GM12878 (cell line): ENCODE measurements at regions not wholly inside any gene's neighbourhood (a gene's known extent, or its start where the extent isn't known, plus 50 kb on each side); places are given as distances from the start of the nearest gene placed in this dataset.

ENCODE experiments used
- EGR1 ChIP-seq, 2 experiments: IDR thresholded peaks; 1 replicate in 1 of 2; 2 replicates in 1 of 2; pipeline ENCODE4 v1.6.1; 2011 to 2012; ENCODE audit warnings: low read depth in 2 of 2, low read length in 2 of 2, borderline replicate concordance in 1 of 2, mild to moderate bottlenecking in 1 of 2, moderate library complexity in 1 of 2
- GATAD2B ChIP-seq: fragments of 450-650 bp; conservative IDR thresholded peaks from 2 replicates; pipeline ENCODE4 v1.6.1; 2017; ENCODE audit warnings: low read depth, mild to moderate bottlenecking, moderate library complexity
- HDAC6 ChIP-seq: fragments of 200-600 bp; sonication (generic); IDR thresholded peaks from one replicate; pipeline ENCODE4 v1.8.0; 2017; ENCODE audit warnings: antibody characterized with exemption; ENCODE audit not compliant: unreplicated experiment
- RELA ChIP-seq: fragments of 450-650 bp; IDR thresholded peaks from 2 replicates; pipeline ENCODE4 v1.8.0; 2014; ENCODE audit warnings: borderline replicate concordance; ENCODE audit not compliant: partially characterized antibody
- RFX5 ChIP-seq: IDR thresholded peaks from 2 replicates; pipeline ENCODE4 v1.6.1; 2011; ENCODE audit warnings: low read depth, low read length, improper control_type of control experiment
- SIN3A ChIP-seq: IDR thresholded peaks from 2 replicates; pipeline ENCODE4 v1.6.1; 2012; ENCODE audit warnings: low read depth, low read length, improper control_type of control experiment
- ZNF274 ChIP-seq: IDR thresholded peaks from one replicate; pipeline ENCODE4 v1.8.0; 2011; ENCODE audit not compliant: insufficient read length, insufficient read depth
- TF ChIP-seq, protein P1 (sequence below): fragments of 450-650 bp; formaldehyde crosslinking; IDR thresholded peaks from 2 replicates; pipeline ENCODE4 v1.5.0; 2022; ENCODE audit warnings: mild to moderate bottlenecking, missing genetic modification characterization
- TF ChIP-seq, protein P2 (sequence below): IDR thresholded peaks from 2 replicates; pipeline ENCODE4 v1.6.1; 2011; ENCODE audit warnings: borderline replicate concordance, low read depth, mild to moderate bottlenecking, moderate library complexity, mixed read lengths, low read length; ENCODE audit not compliant: insufficient read depth; ENCODE audit errors: extremely low read length

DNA sequence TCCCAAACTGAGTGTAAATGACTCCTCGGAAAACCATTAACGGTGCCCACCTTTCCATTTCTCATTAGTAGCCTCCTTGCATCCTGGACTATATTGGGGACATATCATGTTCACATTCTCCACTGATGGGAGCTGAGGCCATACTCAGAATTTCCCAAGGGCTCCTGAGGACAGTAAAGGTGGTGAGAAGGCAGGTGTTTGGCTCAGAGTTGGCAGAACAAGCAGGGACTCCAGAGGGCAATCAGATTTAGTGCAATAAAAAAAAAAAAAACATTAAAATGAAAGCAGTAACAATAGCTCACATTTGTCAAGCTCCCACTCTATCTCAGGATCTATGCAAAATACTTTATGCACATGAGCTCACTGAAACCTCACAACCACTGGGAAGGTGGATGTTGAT is 401.4 kb downstream of the MAFB start (continued):
- no peak for TF ChIP-seq SIN3A
- TF ChIP-seq EGR1 (IDR thresholded peaks at IDR 0.05; ENCODE audit: borderline replicate concordance in 1 of 2, low read depth in 2 of 2, low read length in 2 of 2), result no peak
- TF ChIP-seq, protein P1, sequence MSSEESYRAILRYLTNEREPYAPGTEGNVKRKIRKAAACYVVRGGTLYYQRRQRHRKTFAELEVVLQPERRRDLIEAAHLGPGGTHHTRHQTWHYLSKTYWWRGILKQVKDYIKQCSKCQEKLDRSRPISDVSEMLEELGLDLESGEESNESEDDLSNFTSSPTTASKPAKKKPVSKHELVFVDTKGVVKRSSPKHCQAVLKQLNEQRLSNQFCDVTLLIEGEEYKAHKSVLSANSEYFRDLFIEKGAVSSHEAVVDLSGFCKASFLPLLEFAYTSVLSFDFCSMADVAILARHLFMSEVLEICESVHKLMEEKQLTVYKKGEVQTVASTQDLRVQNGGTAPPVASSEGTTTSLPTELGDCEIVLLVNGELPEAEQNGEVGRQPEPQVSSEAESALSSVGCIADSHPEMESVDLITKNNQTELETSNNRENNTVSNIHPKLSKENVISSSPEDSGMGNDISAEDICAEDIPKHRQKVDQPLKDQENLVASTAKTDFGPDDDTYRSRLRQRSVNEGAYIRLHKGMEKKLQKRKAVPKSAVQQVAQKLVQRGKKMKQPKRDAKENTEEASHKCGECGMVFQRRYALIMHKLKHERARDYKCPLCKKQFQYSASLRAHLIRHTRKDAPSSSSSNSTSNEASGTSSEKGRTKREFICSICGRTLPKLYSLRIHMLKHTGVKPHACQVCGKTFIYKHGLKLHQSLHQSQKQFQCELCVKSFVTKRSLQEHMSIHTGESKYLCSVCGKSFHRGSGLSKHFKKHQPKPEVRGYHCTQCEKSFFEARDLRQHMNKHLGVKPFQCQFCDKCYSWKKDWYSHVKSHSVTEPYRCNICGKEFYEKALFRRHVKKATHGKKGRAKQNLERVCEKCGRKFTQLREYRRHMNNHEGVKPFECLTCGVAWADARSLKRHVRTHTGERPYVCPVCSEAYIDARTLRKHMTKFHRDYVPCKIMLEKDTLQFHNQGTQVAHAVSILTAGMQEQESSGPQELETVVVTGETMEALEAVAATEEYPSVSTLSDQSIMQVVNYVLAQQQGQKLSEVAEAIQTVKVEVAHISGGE (CRISPR knock-in tag), result no peak
- TF ChIP-seq RFX5, result no peak
- TF ChIP-seq HDAC6, result no peak
- TF ChIP-seq, protein P2, sequence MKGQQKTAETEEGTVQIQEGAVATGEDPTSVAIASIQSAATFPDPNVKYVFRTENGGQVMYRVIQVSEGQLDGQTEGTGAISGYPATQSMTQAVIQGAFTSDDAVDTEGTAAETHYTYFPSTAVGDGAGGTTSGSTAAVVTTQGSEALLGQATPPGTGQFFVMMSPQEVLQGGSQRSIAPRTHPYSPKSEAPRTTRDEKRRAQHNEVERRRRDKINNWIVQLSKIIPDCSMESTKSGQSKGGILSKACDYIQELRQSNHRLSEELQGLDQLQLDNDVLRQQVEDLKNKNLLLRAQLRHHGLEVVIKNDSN, result no peak
- TF ChIP-seq RELA, result no peak
- no peak for TF ChIP-seq GATAD2B
- TF ChIP-seq ZNF274, result no peak
- TF ChIP-seq, all 136 proteins: peak for 0
